Vagina (tissue), 2 donors: ENCODE measurements at regions not wholly inside any gene's neighbourhood (a gene's known extent, or its start where the extent isn't known, plus 50 kb on each side); places are given as distances from the start of the nearest gene placed in this dataset.

Experiments
- POLR2A ChIP-seq, 2 donors: fragments of 450-650 bp; IDR thresholded peaks; one replicate each; pipeline ENCODE4 v1.6.1; 2017; ENCODE audit warnings: antibody characterized with exemption in 2 of 2, mild to moderate bottlenecking in 2 of 2, moderate library complexity in 2 of 2
- POLR2AphosphoS5 ChIP-seq, 2 donors: sonication (generic); formaldehyde crosslinking; IDR thresholded peaks; one replicate each; pipeline ENCODE4 v1.9.0; 2017; ENCODE audit warnings: antibody characterized with exemption in 2 of 2, mild to moderate bottlenecking in 2 of 2, low read depth in 1 of 2; ENCODE audit not compliant: insufficient read depth in 1 of 2
- TF ChIP-seq, protein P1 (sequence below), 3 experiments: fragments of 450-650 bp in 2 of 3; fragments of 200-600 bp in 1 of 3; sonication (generic) in 1 of 3; IDR thresholded peaks; one replicate each; pipeline ENCODE4 v1.5.1; 2017 to 2019; ENCODE audit warnings: antibody characterized with exemption in 3 of 3, mild to moderate bottlenecking in 2 of 3, moderate library complexity in 2 of 3

DNA sequence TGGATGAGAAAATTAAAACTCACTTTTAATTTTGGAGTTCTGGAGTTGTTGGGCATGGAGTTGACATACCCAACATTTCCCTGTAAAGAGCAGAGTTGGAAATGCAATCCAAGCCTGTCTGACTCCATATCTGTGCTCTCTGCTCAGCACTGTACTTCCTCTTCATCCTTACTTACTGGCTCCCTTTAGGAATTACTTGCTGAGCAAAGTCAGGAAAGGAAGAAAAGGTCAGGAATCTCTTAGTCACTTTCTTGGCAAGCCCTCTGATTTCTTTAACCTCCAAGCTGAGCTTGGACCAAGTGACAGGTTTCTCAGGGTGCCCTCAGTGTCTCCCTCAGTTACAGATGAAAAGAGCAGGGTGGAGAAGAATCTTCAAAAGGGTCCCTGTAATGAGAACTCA is 501.5 kb downstream of the ZIC3 start:
- TF ChIP-seq POLR2A (IDR thresholded peaks at IDR 0.05) = no peak
- TF ChIP-seq, protein P1, sequence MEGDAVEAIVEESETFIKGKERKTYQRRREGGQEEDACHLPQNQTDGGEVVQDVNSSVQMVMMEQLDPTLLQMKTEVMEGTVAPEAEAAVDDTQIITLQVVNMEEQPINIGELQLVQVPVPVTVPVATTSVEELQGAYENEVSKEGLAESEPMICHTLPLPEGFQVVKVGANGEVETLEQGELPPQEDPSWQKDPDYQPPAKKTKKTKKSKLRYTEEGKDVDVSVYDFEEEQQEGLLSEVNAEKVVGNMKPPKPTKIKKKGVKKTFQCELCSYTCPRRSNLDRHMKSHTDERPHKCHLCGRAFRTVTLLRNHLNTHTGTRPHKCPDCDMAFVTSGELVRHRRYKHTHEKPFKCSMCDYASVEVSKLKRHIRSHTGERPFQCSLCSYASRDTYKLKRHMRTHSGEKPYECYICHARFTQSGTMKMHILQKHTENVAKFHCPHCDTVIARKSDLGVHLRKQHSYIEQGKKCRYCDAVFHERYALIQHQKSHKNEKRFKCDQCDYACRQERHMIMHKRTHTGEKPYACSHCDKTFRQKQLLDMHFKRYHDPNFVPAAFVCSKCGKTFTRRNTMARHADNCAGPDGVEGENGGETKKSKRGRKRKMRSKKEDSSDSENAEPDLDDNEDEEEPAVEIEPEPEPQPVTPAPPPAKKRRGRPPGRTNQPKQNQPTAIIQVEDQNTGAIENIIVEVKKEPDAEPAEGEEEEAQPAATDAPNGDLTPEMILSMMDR (IDR thresholded peaks at IDR 0.05) = no peak
- no peak for TF ChIP-seq POLR2AphosphoS5 (IDR thresholded peaks at IDR 0.05; ENCODE audit: insufficient read depth in 1 of 2, low read depth in 1 of 2)
